ENCODE measurements at regions not wholly inside any gene's neighbourhood (a gene's known extent, or its start where the extent isn't known, plus 50 kb on each side); places are given as distances from the start of the nearest gene placed in this dataset.

DNA sequence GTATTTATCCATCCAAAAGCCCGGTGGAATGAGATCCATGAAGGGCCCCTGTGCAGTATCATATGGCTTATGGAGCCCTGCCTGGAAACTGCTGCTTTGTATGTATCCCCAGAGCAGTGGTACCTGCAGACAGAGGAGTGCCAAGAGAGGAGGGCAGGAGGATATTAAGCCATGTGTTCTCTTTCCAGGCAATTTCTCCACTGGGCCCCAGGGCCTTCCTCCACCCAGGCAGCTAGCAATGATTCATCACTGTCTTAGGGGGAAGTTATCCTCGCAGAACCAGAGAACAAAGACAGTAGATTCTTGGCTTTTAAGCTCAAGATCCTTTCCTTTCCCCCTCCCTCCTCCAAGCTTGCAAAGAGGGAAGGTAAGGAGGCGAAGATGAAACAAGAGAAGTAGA lies 98.1 kb downstream of the LRRC30 start:
- FAIRE-seq (no peak), DNase-seq (ENCODE audit: low read depth, low spot score) (no peak), ATAC-seq (no peak)
- WGBS (ENCODE audit: insufficient coverage, insufficient replicate concordance, low lambda C conversion rate, missing lambda C conversion rate), result 10% methylated on average over 3 of the region's 3 CpGs
- Histone ChIP-seq H4K20me1 (ENCODE audit: control insufficient read depth, insufficient read depth) (no peaks in the 10 kb centered on the region), H3K4me1 (ENCODE audit: control insufficient read depth, insufficient read depth, low read length) (no peaks in the 10 kb centered on the region), H3K9ac (ENCODE audit: control insufficient read depth, insufficient read depth, low read length) (no peak overlapping the region), H3K79me2 (ENCODE audit: control insufficient read depth, insufficient read depth, low read length) (no peaks in the 10 kb centered on the region), H2AFZ (ENCODE audit: control insufficient read depth, low read depth, low read length) (no peak overlapping the region), H3K27me3 (replicated peaks in 1 of 2; ENCODE audit: control insufficient read depth in 2 of 2, insufficient read depth in 2 of 2, low read length in 1 of 2) (no peaks in the 10 kb centered on the region), H3K36me3 (ENCODE audit: control insufficient read depth in 2 of 2, insufficient read depth in 2 of 2, low read length in 1 of 2) (no peaks in the 10 kb centered on the region), H3K9me3 (replicated peaks; ENCODE audit: control insufficient read depth, insufficient read depth, low read length) (no peaks in the 10 kb centered on the region), H3K4me3 (no peak overlapping the region), H3K4me2 (ENCODE audit: control insufficient read depth, insufficient read depth) (no peak overlapping the region), H3K27ac (ENCODE audit: control insufficient read depth, insufficient read depth) (no peak overlapping the region)
- ChIA-PET POLR2A (no interaction called here), SMC1A (ENCODE audit: uncharacterized antibody, unreplicated experiment) (no interaction called here), CTCF (interaction anchor here (1.1 kb wide), 1 partner anchor 238 kb away, joined by 3 read pairs; the partner anchor contains the start of gene PTPRM), RAD21 (ENCODE audit: unreplicated experiment) (interaction anchor here (0.9 kb wide), 1 partner anchor 269 kb away, joined by 3 read pairs; no protein-coding TSS in a partner anchor)
- in situ Hi-C loops (cut with MboI) (no loop called here), intact Hi-C loops (cut with micrococcal nuclease; ENCODE audit: unreplicated experiment) (no loop called here)
- TF ChIP-seq HCFC1 (IDR thresholded peaks at IDR 0.05; ENCODE audit: low read length) (no peak), RUNX3 (IDR thresholded peaks at IDR 0.05; ENCODE audit: low read length) (no peak), YBX1 (IDR thresholded peaks at IDR 0.05) (no peak), RCOR1 (conservative IDR thresholded peaks at IDR 0.05; ENCODE audit: low read depth, low read length) (no peak), PML (IDR thresholded peaks at IDR 0.05; ENCODE audit: low read length) (no peak), HDGF (IDR thresholded peaks at IDR 0.05) (no peak), CHD2 (IDR thresholded peaks at IDR 0.05; ENCODE audit: borderline replicate concordance, low read depth, low read length) (no peak), GATAD2B (conservative IDR thresholded peaks at IDR 0.05; ENCODE audit: low read depth) (no peak), TCF7 (IDR thresholded peaks at IDR 0.05; ENCODE audit: borderline replicate concordance) (no peak), SIX5 (IDR thresholded peaks at IDR 0.05; ENCODE audit: low read depth, low read length, severe bottlenecking) (no peak), ZNF207 (IDR thresholded peaks at IDR 0.05; ENCODE audit: borderline replicate concordance) (no peak), MEF2A (IDR thresholded peaks at IDR 0.05; ENCODE audit: insufficient read depth, low read depth, low read length) (no peak), ZNF384 (IDR thresholded peaks at IDR 0.05; ENCODE audit: borderline replicate concordance, low read depth, low read length) (no peak)
- TF ChIP-seq, protein P1, sequence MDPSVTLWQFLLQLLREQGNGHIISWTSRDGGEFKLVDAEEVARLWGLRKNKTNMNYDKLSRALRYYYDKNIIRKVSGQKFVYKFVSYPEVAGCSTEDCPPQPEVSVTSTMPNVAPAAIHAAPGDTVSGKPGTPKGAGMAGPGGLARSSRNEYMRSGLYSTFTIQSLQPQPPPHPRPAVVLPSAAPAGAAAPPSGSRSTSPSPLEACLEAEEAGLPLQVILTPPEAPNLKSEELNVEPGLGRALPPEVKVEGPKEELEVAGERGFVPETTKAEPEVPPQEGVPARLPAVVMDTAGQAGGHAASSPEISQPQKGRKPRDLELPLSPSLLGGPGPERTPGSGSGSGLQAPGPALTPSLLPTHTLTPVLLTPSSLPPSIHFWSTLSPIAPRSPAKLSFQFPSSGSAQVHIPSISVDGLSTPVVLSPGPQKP (IDR thresholded peaks at IDR 0.05; ENCODE audit: low read depth, low read length), result no peak
- TF ChIP-seq, protein P2, sequence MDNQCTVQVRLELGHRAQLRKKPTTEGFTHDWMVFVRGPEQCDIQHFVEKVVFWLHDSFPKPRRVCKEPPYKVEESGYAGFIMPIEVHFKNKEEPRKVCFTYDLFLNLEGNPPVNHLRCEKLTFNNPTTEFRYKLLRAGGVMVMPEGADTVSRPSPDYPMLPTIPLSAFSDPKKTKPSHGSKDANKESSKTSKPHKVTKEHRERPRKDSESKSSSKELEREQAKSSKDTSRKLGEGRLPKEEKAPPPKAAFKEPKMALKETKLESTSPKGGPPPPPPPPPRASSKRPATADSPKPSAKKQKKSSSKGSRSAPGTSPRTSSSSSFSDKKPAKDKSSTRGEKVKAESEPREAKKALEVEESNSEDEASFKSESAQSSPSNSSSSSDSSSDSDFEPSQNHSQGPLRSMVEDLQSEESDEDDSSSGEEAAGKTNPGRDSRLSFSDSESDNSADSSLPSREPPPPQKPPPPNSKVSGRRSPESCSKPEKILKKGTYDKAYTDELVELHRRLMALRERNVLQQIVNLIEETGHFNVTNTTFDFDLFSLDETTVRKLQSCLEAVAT (IDR thresholded peaks at IDR 0.05), result no peak
- TF ChIP-seq, protein P3, sequence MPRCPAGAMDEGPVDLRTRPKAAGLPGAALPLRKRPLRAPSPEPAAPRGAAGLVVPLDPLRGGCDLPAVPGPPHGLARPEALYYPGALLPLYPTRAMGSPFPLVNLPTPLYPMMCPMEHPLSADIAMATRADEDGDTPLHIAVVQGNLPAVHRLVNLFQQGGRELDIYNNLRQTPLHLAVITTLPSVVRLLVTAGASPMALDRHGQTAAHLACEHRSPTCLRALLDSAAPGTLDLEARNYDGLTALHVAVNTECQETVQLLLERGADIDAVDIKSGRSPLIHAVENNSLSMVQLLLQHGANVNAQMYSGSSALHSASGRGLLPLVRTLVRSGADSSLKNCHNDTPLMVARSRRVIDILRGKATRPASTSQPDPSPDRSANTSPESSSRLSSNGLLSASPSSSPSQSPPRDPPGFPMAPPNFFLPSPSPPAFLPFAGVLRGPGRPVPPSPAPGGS (IDR thresholded peaks at IDR 0.05; ENCODE audit: borderline replicate concordance, insufficient read depth, low read depth, low read length, poor library complexity, severe bottlenecking), result no peak
- BruUV-seq (replicated peaks), result no TSS peak
